ENCODE measurements at regions not wholly inside any gene's neighbourhood (a gene's known extent, or its start where the extent isn't known, plus 50 kb on each side); places are given as distances from the start of the nearest gene placed in this dataset.

DNA sequence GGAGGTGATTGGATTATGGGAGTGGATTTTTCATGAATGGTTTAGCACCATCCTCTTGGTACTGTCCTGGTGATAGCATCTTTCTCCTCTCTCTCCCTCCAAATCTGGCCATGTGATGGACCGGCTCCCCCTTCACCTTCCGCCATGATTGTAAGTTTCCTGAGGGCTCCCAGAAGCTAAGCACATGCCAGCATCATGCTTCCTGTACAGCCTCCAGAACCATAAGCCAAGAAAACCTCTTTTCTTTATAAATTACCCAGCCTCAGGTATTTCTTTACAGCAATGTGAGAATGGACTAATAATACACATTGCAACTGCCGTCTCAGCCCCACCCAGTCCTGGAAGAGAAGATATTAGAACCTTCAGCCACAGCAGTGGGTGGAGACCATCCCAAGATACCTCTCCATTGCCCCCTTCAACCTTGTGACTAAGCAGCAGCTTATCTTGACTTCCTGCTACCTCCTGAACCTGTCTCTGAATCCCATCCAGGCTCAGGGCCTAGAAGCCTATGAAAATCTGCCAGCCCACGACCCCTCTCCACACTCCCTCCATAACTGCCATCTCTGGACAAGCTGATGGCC is 81.8 kb upstream of the AGAP1 start:
- Mint-ChIP-seq H3K27me3 (ENCODE audit: insufficient read depth, unreplicated experiment) (no peaks in the 10 kb centered on the region), H3K9me3 (ENCODE audit: unreplicated experiment) (peaks cover 13% of the 10 kb centered on the region), H3K27ac (ENCODE audit: unreplicated experiment) (no peak overlapping the region), H3K4me1 (ENCODE audit: low read depth, unreplicated experiment) (no peaks in the 10 kb centered on the region), H3K36me3 (ENCODE audit: insufficient read depth, unreplicated experiment) (no peaks in the 10 kb centered on the region), H3K4me3 (ENCODE audit: unreplicated experiment) (no peak overlapping the region)
- no peaks in the 10 kb centered on the region for H3K27me3 ChIP-seq (replicated peaks; ENCODE audit: control insufficient read depth, insufficient read depth, low read length)
- ChIA-PET POLR2A (no interaction called here), CTCF (no interaction called here)
- H3K9me3 ChIP-seq: no peaks in the 10 kb centered on the region
- BruUV-seq (replicated peaks): no TSS peak
- no peaks in the 10 kb centered on the region for H3K36me3 ChIP-seq (ENCODE audit: control insufficient read depth, insufficient read depth, low read length)
- no peak overlapping the region for H3K4me3 ChIP-seq (ENCODE audit: low read depth, low read length)
- no peaks in the 10 kb centered on the region for H3K4me1 ChIP-seq
- TF ChIP-seq, protein P1, sequence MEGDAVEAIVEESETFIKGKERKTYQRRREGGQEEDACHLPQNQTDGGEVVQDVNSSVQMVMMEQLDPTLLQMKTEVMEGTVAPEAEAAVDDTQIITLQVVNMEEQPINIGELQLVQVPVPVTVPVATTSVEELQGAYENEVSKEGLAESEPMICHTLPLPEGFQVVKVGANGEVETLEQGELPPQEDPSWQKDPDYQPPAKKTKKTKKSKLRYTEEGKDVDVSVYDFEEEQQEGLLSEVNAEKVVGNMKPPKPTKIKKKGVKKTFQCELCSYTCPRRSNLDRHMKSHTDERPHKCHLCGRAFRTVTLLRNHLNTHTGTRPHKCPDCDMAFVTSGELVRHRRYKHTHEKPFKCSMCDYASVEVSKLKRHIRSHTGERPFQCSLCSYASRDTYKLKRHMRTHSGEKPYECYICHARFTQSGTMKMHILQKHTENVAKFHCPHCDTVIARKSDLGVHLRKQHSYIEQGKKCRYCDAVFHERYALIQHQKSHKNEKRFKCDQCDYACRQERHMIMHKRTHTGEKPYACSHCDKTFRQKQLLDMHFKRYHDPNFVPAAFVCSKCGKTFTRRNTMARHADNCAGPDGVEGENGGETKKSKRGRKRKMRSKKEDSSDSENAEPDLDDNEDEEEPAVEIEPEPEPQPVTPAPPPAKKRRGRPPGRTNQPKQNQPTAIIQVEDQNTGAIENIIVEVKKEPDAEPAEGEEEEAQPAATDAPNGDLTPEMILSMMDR (IDR thresholded peaks at IDR 0.05; ENCODE audit: insufficient read depth in 1 of 2, low read depth in 1 of 2, low read length in 1 of 2, severe bottlenecking in 1 of 2, unreplicated experiment in 1 of 2): no peak
- intact Hi-C loops (cut with micrococcal nuclease; ENCODE audit: unreplicated experiment): no loop called here
- no peak for DNase-seq

DNA sequence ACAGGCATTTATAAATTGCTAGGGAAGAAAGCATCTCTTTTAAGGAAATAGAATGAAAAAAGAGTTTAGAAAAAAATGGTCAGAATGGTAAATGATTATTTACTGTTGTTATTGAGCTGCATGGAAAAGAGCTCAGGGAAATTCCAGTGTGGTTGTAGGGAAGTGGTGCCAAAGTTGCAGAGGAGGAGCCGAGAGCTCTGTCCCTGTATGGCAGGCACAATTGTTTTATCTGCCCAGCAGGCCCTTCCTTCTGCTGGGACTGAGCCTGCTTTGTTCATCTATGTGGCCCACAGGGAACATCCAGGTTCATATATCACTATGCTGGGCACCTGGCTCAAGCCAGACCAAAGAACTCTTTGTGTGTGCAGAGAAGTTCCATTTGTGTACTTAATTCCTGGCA is 80.8 kb upstream of the AGAP1 start:
- no peaks in the 10 kb centered on the region for H3K9me3 ChIP-seq
- no peaks in the 10 kb centered on the region for H3K36me3 ChIP-seq (ENCODE audit: control insufficient read depth, insufficient read depth, low read length)
- no peaks in the 10 kb centered on the region for H3K27me3 ChIP-seq (replicated peaks; ENCODE audit: control insufficient read depth, insufficient read depth, low read length)
- TF ChIP-seq, protein P1 (IDR thresholded peaks at IDR 0.05; ENCODE audit: insufficient read depth in 1 of 2, low read depth in 1 of 2, low read length in 1 of 2, severe bottlenecking in 1 of 2, unreplicated experiment in 1 of 2): no peak
- no peak overlapping the region for H3K4me3 ChIP-seq (ENCODE audit: low read depth, low read length)
- ChIA-PET CTCF (no interaction called here), POLR2A (no interaction called here)
- H3K9me3 Mint-ChIP-seq (ENCODE audit: unreplicated experiment): peaks cover 13% of the 10 kb centered on the region
- H3K4me1 Mint-ChIP-seq (ENCODE audit: low read depth, unreplicated experiment): no peaks in the 10 kb centered on the region
- H3K27ac Mint-ChIP-seq (ENCODE audit: unreplicated experiment): no peak overlapping the region
- intact Hi-C loops (cut with micrococcal nuclease; ENCODE audit: unreplicated experiment): no loop called here
- H3K36me3 Mint-ChIP-seq (ENCODE audit: insufficient read depth, unreplicated experiment): no peaks in the 10 kb centered on the region
- no peak for DNase-seq
- no TSS peak for BruUV-seq (replicated peaks)
- no peak overlapping the region for H3K4me3 Mint-ChIP-seq (ENCODE audit: unreplicated experiment)
- H3K27me3 Mint-ChIP-seq (ENCODE audit: insufficient read depth, unreplicated experiment): no peaks in the 10 kb centered on the region
- no peaks in the 10 kb centered on the region for H3K4me1 ChIP-seq

DNA sequence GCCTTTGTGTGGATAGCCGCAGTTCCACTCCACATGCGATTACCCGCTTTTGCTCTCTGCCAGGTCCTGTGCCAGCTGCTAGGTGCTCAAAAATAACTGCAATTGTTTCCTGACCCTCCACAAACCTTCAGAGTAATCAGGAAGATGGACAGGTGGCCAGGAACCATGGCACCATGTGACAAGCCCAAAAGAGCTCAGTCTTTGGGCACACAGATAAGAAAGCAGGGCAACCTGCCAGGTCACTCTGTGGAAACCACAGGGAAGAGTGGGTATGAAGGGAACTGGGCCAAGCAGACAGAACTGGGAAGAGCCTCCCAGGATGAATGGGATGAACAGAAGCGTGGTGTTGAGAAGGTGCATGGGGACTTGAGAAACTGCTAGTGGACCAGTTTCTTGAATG is 79.4 kb upstream of the AGAP1 start:
- Mint-ChIP-seq H3K36me3 (ENCODE audit: insufficient read depth, unreplicated experiment) (no peaks in the 10 kb centered on the region), H3K4me3 (ENCODE audit: unreplicated experiment) (no peak overlapping the region), H3K27me3 (ENCODE audit: insufficient read depth, unreplicated experiment) (no peaks in the 10 kb centered on the region), H3K4me1 (ENCODE audit: low read depth, unreplicated experiment) (no peaks in the 10 kb centered on the region), H3K27ac (ENCODE audit: unreplicated experiment) (no peak overlapping the region), H3K9me3 (ENCODE audit: unreplicated experiment) (peaks cover 13% of the 10 kb centered on the region)
- Histone ChIP-seq H3K4me1 (no peaks in the 10 kb centered on the region), H3K27me3 (replicated peaks; ENCODE audit: control insufficient read depth, insufficient read depth, low read length) (no peaks in the 10 kb centered on the region), H3K36me3 (ENCODE audit: control insufficient read depth, insufficient read depth, low read length) (no peaks in the 10 kb centered on the region), H3K4me3 (ENCODE audit: low read depth, low read length) (no peak overlapping the region), H3K9me3 (no peaks in the 10 kb centered on the region)
- CTCF ChIA-PET: no interaction called here
- BruUV-seq (replicated peaks): no TSS peak
- TF ChIP-seq, protein P1 (IDR thresholded peaks at IDR 0.05; ENCODE audit: insufficient read depth in 1 of 2, low read depth in 1 of 2, low read length in 1 of 2, severe bottlenecking in 1 of 2, unreplicated experiment in 1 of 2): no peak
- intact Hi-C loops (cut with micrococcal nuclease; ENCODE audit: unreplicated experiment): no loop called here
- no peak for DNase-seq
- POLR2A ChIA-PET: no interaction called here
